LNCAP (cell line): ENCODE measurements at regions not wholly inside any gene's neighbourhood (a gene's known extent, or its start where the extent isn't known, plus 50 kb on each side); places are given as distances from the start of the nearest gene placed in this dataset.

Experiments
- CTCF ChIP-seq: fragments of 450-650 bp; IDR thresholded peaks from 2 replicates; pipeline ENCODE4 v1.5.1; 2017; ENCODE audit warnings: mild to moderate bottlenecking

GRCh38 chr3:187836823-187837770, 91.8 kb upstream of the BCL6 start:
- TF ChIP-seq CTCF = no peak

GRCh38 chr3:187838016-187838540, 92.8 kb upstream of the BCL6 start:
- TF ChIP-seq CTCF = no peak

GRCh38 chr3:187839422-187839821, 94.2 kb upstream of the BCL6 start:
- no peak for TF ChIP-seq CTCF

GRCh38 chr3:187840856-187841255, 95.6 kb upstream of the BCL6 start:
- no peak for TF ChIP-seq CTCF

GRCh38 chr3:187841560-187841959, 96.3 kb upstream of the BCL6 start:
- TF ChIP-seq CTCF = no peak

- TF ChIP-seq CTCF = no peak
Observed at GRCh38 chr3:187843654-187844053, 98.4 kb upstream of the BCL6 start.

GRCh38 chr3:187844708-187845107, 99.4 kb upstream of the BCL6 start:
- no peak for TF ChIP-seq CTCF
